GM12878 (cell line): ENCODE measurements at regions not wholly inside any gene's neighbourhood (a gene's known extent, or its start where the extent isn't known, plus 50 kb on each side); places are given as distances from the start of the nearest gene placed in this dataset.

Experiments
- ATAC-seq: fragments of 200-7000 bp; cut with Tn5 transposase; 3 replicates; pipeline ENCODE4 v1.9.1; 2020; ENCODE audit warnings: mild to moderate bottlenecking, moderate library complexity
- BruUV-seq: library from RNA; stranded (reverse); fragments of 400-500 nt; replicated peaks from 2 replicates; lab custom pipeline; 2021; lab: Mats Ljungman, UMichigan
- CTCF ChIA-PET: fragments of 300-600 bp; sonication (Branson Sonifier 250); formaldehyde crosslinking; extraction: SDS; loops from one replicate; lab custom pipeline; 2021; ENCODE audit warnings: inconsistent platforms; lab: Yijun Ruan, JAX
- POLR2A ChIA-PET: fragments of 350-600 bp; formaldehyde crosslinking; extraction: SDS; loops from one replicate; lab custom pipeline; 2021; ENCODE audit warnings: inconsistent platforms; lab: Charles Lee
- RAD21 ChIA-PET: fragments of 300-600 bp; sonication (Branson Sonifier 250); formaldehyde crosslinking; loops from one replicate; lab custom pipeline; 2023; ENCODE audit warnings: antibody characterized with exemption; ENCODE audit not compliant: unreplicated experiment; lab: Charles Lee
- SMC1A ChIA-PET: fragments of 300-600 bp; sonication (Branson Sonifier 250); formaldehyde crosslinking; loops from one replicate; lab custom pipeline; 2023; ENCODE audit not compliant: unreplicated experiment, uncharacterized antibody; lab: Charles Lee
- DNase-seq: peaks from one replicate; pipeline ENCODE4 v3.0.0-alpha.2; 2011; ENCODE audit warnings: low read depth, low spot score
- FAIRE-seq: peaks from 3 replicates; lab custom pipeline; 2011; peaks lifted over from hg19 to GRCh38; lab: Jason Lieb, UNC
- H2AFZ ChIP-seq: 2 replicates; pipeline ENCODE4 v1.6.0; 2011; ENCODE audit warnings: low read depth, low read length, control low read depth; ENCODE audit not compliant: control insufficient read depth
- H3K27ac ChIP-seq: 2 replicates; pipeline ENCODE4 v1.5.1; 2011; ENCODE audit warnings: control low read depth; ENCODE audit not compliant: control insufficient read depth, insufficient read depth
- H3K27me3 ChIP-seq, 2 experiments: replicated peaks in 1 of 2; 2 replicates each; pipeline versions ENCODE4 v1.6.0 to v1.6.1; 2011; ENCODE audit warnings: low read length in 1 of 2; ENCODE audit not compliant: control insufficient read depth in 2 of 2, insufficient read depth in 2 of 2
- H3K36me3 ChIP-seq, 2 experiments: 2 replicates each; pipeline ENCODE4 v1.5.1; 2011; ENCODE audit warnings: low read length in 1 of 2; ENCODE audit not compliant: control insufficient read depth in 2 of 2, insufficient read depth in 2 of 2
- H3K4me1 ChIP-seq: 2 replicates; pipeline ENCODE4 v1.6.1; 2011; ENCODE audit warnings: mild to moderate bottlenecking, low read length, moderate library complexity, mixed read lengths; ENCODE audit not compliant: control insufficient read depth, insufficient read depth
- H3K4me2 ChIP-seq: 2 replicates; pipeline ENCODE4 v1.6.0; 2011; ENCODE audit warnings: control low read depth; ENCODE audit not compliant: control insufficient read depth, insufficient read depth
- H3K4me3 ChIP-seq: fragments of 200-600 bp; sonication (generic); 2 replicates; pipeline ENCODE4 v1.5.1; 2016
- H3K79me2 ChIP-seq: 2 replicates; pipeline ENCODE4 v1.6.0; 2011; ENCODE audit warnings: low read length; ENCODE audit not compliant: control insufficient read depth, insufficient read depth
- H3K9ac ChIP-seq: 2 replicates; pipeline ENCODE4 v1.8.0; 2011; ENCODE audit warnings: low read length, control low read depth, mixed read lengths; ENCODE audit not compliant: control insufficient read depth, insufficient read depth
- H3K9me3 ChIP-seq: replicated peaks from 3 replicates; pipeline ENCODE4 v1.5.1; 2011; ENCODE audit warnings: mild to moderate bottlenecking, low read length; ENCODE audit not compliant: control insufficient read depth, insufficient read depth
- H4K20me1 ChIP-seq: 2 replicates; pipeline ENCODE4 v1.6.0; 2011; ENCODE audit not compliant: control insufficient read depth, insufficient read depth
- ATF3 ChIP-seq: IDR thresholded peaks from 2 replicates; pipeline ENCODE4 v1.6.1; 2011; ENCODE audit warnings: low read depth, mild to moderate bottlenecking, low read length, moderate library complexity, borderline replicate concordance; ENCODE audit errors: extremely low read depth
- BCL3 ChIP-seq: IDR thresholded peaks from 2 replicates; pipeline ENCODE4 v1.6.1; 2011; ENCODE audit warnings: borderline replicate concordance, low read depth, mild to moderate bottlenecking, moderate library complexity, low read length; ENCODE audit not compliant: insufficient read depth, poor library complexity, severe bottlenecking
- BMI1 ChIP-seq: fragments of 450-650 bp; IDR thresholded peaks from 2 replicates; pipeline ENCODE4 v1.6.1; 2016; ENCODE audit warnings: mild to moderate bottlenecking, moderate library complexity, borderline replicate concordance
- CHD4 ChIP-seq: fragments of 200-600 bp; sonication (generic); IDR thresholded peaks from 2 replicates; pipeline ENCODE4 v1.6.1; 2016; ENCODE audit warnings: mild to moderate bottlenecking
- E2F4 ChIP-seq: IDR thresholded peaks from 2 replicates; pipeline ENCODE4 v1.6.1; 2012; ENCODE audit warnings: low read depth, low read length, improper control_type of control experiment
- EED ChIP-seq: sonication (generic); IDR thresholded peaks from 2 replicates; pipeline ENCODE4 v1.6.1; 2016; ENCODE audit warnings: antibody characterized with exemption, low read depth
- ESRRA ChIP-seq: IDR thresholded peaks from 2 replicates; pipeline ENCODE4 v1.6.1; 2012; ENCODE audit warnings: mild to moderate bottlenecking, low read length, improper control_type of control experiment
- HDAC6 ChIP-seq: fragments of 200-600 bp; sonication (generic); IDR thresholded peaks from one replicate; pipeline ENCODE4 v1.8.0; 2017; ENCODE audit warnings: antibody characterized with exemption; ENCODE audit not compliant: unreplicated experiment
- HDGF ChIP-seq: fragments of 450-650 bp; IDR thresholded peaks from 2 replicates; pipeline ENCODE4 v1.6.1; 2016; ENCODE audit warnings: antibody characterized with exemption
- IRF4 ChIP-seq: IDR thresholded peaks from 2 replicates; pipeline ENCODE4 v1.6.1; 2011; ENCODE audit warnings: low read depth, low read length
- KLF5 ChIP-seq: fragments of 450-650 bp; IDR thresholded peaks from 2 replicates; pipeline ENCODE4 v1.6.1; 2014; ENCODE audit warnings: mild to moderate bottlenecking; ENCODE audit not compliant: partially characterized antibody
- MYC ChIP-seq: IDR thresholded peaks from 2 replicates; pipeline ENCODE4 v1.6.1; 2011; ENCODE audit warnings: mild to moderate bottlenecking, low read length, moderate library complexity, inconsistent platforms; ENCODE audit not compliant: insufficient read depth, insufficient replicate concordance, insufficient read length, severe bottlenecking
- PRDM15 ChIP-seq: fragments of 450-650 bp; formaldehyde crosslinking; IDR thresholded peaks from 2 replicates; pipeline ENCODE4 v1.4.0; 2020; ENCODE audit warnings: mild to moderate bottlenecking, moderate library complexity
- STAT3 ChIP-seq: IDR thresholded peaks from 2 replicates; pipeline ENCODE4 v1.6.1; 2011; ENCODE audit warnings: low read depth, low read length, improper control_type of control experiment
- SUZ12 ChIP-seq: fragments of 200-600 bp; sonication (generic); IDR thresholded peaks from one replicate; pipeline ENCODE4 v1.6.1; 2018; ENCODE audit warnings: antibody characterized with exemption, mild to moderate bottlenecking; ENCODE audit not compliant: unreplicated experiment
- ZSCAN29 ChIP-seq: fragments of 450-650 bp; IDR thresholded peaks from 2 replicates; pipeline ENCODE4 v1.6.1; 2017; ENCODE audit warnings: mild to moderate bottlenecking, moderate library complexity
- WGBS: methylation state at CpG from one replicate; pipeline ENCODE4 v1.1.6; 2016; ENCODE audit warnings: low lambda C conversion rate; ENCODE audit not compliant: insufficient replicate concordance, insufficient coverage; ENCODE audit errors: missing lambda C conversion rate; 5-methylcytosine and 5-hydroxymethylcytosine counted together
- in situ Hi-C: fragments of 300-500 bp; cut with MboI; formaldehyde crosslinking; loops from 9 replicates; pipeline ENCODE4 v1.14.3; 2018; ENCODE audit warnings: mixed read lengths
- intact Hi-C: fragments of 100-400 bp; cut with micrococcal nuclease; formaldehyde crosslinking; loops from one replicate; pipeline ENCODE4 v1.14.2; 2022; ENCODE audit not compliant: unreplicated experiment

GRCh38 chr13:34583181-34583580 lies 358.9 kb upstream of the NBEA start:
- no peak overlapping the region for H3K9ac ChIP-seq
- no peak overlapping the region for H3K4me2 ChIP-seq
- no peak for TF ChIP-seq BMI1
- no peak for TF ChIP-seq IRF4
- TF ChIP-seq ESRRA, result no peak
- TF ChIP-seq CHD4, result no peak
- no peak for TF ChIP-seq SUZ12
- TF ChIP-seq MYC, result no peak
- no peak for TF ChIP-seq STAT3
- no peak for TF ChIP-seq HDGF
- no peak for TF ChIP-seq BCL3
- TF ChIP-seq ZSCAN29, result no peak
- TF ChIP-seq E2F4, result no peak
- TF ChIP-seq ATF3, result no peak
- no peak for TF ChIP-seq HDAC6
- no peak for TF ChIP-seq EED
- no peak for TF ChIP-seq PRDM15 (CRISPR knock-in tag)
- no peak for TF ChIP-seq KLF5
- no peak overlapping the region for H2AFZ ChIP-seq
- H3K27ac ChIP-seq, result no peak overlapping the region
- ChIA-PET CTCF (interaction anchor here (0.7 kb wide), 1 partner anchor 242 kb away, joined by 3 read pairs; no protein-coding TSS in a partner anchor), POLR2A (interaction anchor here (0.6 kb wide), 1 partner anchor 821 kb away, joined by 5 read pairs; no protein-coding TSS in a partner anchor), SMC1A (no interaction called here), RAD21 (no interaction called here)
- no peaks in the 10 kb centered on the region for H3K9me3 ChIP-seq
- no peaks in the 10 kb centered on the region for H3K27me3 ChIP-seq
- no peaks in the 10 kb centered on the region for H3K4me1 ChIP-seq
- no peaks in the 10 kb centered on the region for H4K20me1 ChIP-seq
- no peaks in the 10 kb centered on the region for H3K79me2 ChIP-seq
- intact Hi-C loops, result no loop called here
- H3K36me3 ChIP-seq, result no peaks in the 10 kb centered on the region
- BruUV-seq, result no TSS peak
- DNase-seq (no peak), FAIRE-seq (no peak), ATAC-seq (no peak)
- H3K4me3 ChIP-seq, result no peak overlapping the region
- 29% methylated on average over 1 of the region's 1 CpG for WGBS
- in situ Hi-C loops, result no loop called here
